H9 (cell line): ENCODE measurements at regions not wholly inside any gene's neighbourhood (a gene's known extent, or its start where the extent isn't known, plus 50 kb on each side); places are given as distances from the start of the nearest gene placed in this dataset.

Experiments used
- DNase-seq: peaks from one replicate; pipeline ENCODE4 v3.0.0-alpha.2; 2017
- H2AFZ ChIP-seq: one replicate; pipeline ENCODE4 v1.6.1; 2013; ENCODE audit warnings: mild to moderate bottlenecking, low read length, control low read depth, moderate library complexity
- H2AK5ac ChIP-seq: 2 replicates; pipeline ENCODE4 v1.6.1; 2013; ENCODE audit warnings: low read length, control low read depth, mixed read lengths; ENCODE audit not compliant: insufficient read length
- H2BK120ac ChIP-seq: one replicate; pipeline ENCODE4 v1.6.1; 2013; ENCODE audit warnings: low read depth, mild to moderate bottlenecking, low read length, control low read depth, inconsistent platforms; ENCODE audit not compliant: poor library complexity, severe bottlenecking
- H2BK12ac ChIP-seq: 2 replicates; pipeline ENCODE4 v1.6.1; 2013; ENCODE audit warnings: low read length, control low read depth, mixed read lengths, low read depth; ENCODE audit not compliant: insufficient read length
- H2BK15ac ChIP-seq: 2 replicates; pipeline ENCODE4 v1.6.1; 2013; ENCODE audit warnings: low read depth, low read length, control low read depth
- H2BK20ac ChIP-seq: one replicate; pipeline ENCODE4 v1.6.1; 2013; ENCODE audit warnings: low read depth, mild to moderate bottlenecking, low read length, control low read depth, inconsistent platforms; ENCODE audit not compliant: poor library complexity, severe bottlenecking
- H2BK5ac ChIP-seq: 2 replicates; pipeline ENCODE4 v1.6.1; 2013; ENCODE audit warnings: low read length, control low read depth, mixed read lengths; ENCODE audit not compliant: insufficient read length
- H3K14ac ChIP-seq: 2 replicates; pipeline ENCODE4 v1.6.1; 2013; ENCODE audit warnings: low read length, control low read depth; ENCODE audit not compliant: insufficient read depth
- H3K18ac ChIP-seq: 2 replicates; pipeline ENCODE4 v1.6.1; 2013; ENCODE audit warnings: low read depth, mild to moderate bottlenecking, mixed read lengths, low read length, control low read depth; ENCODE audit not compliant: insufficient read length
- H3K23ac ChIP-seq: 2 replicates; pipeline ENCODE4 v1.6.1; 2013; ENCODE audit warnings: low read length, control low read depth, mixed read lengths, low read depth; ENCODE audit not compliant: insufficient read length
- H3K23me2 ChIP-seq: 2 replicates; pipeline ENCODE4 v1.6.1; 2013; ENCODE audit warnings: low read depth, mild to moderate bottlenecking, mixed read lengths, low read length, control low read depth; ENCODE audit not compliant: insufficient read length, poor library complexity, severe bottlenecking
- H3K27ac ChIP-seq: 2 replicates; pipeline ENCODE4 v1.5.1; 2013; ENCODE audit warnings: low read length, control low read depth, mixed read lengths, low read depth; ENCODE audit not compliant: insufficient read length
- H3K27me3 ChIP-seq: 2 replicates; pipeline ENCODE4 v1.6.1; 2013; ENCODE audit warnings: low read length, control low read depth, inconsistent platforms; ENCODE audit not compliant: insufficient read depth
- H3K4ac ChIP-seq: 2 replicates; pipeline ENCODE4 v1.6.1; 2013; ENCODE audit warnings: low read depth, mild to moderate bottlenecking, control low read depth, inconsistent platforms, low read length, moderate library complexity
- H3K4me1 ChIP-seq: 2 replicates; pipeline ENCODE4 v1.6.1; 2013; ENCODE audit warnings: low read length, control low read depth, inconsistent platforms; ENCODE audit not compliant: insufficient read depth
- H3K4me2 ChIP-seq: 2 replicates; pipeline ENCODE4 v1.6.1; 2013; ENCODE audit warnings: low read length, control low read depth, mixed read lengths; ENCODE audit not compliant: insufficient read length, insufficient read depth
- H3K56ac ChIP-seq: 2 replicates; pipeline ENCODE4 v1.6.1; 2013; ENCODE audit warnings: low read depth, mild to moderate bottlenecking, mixed read lengths, low read length, control low read depth; ENCODE audit not compliant: insufficient read length
- H3K79me1 ChIP-seq: 2 replicates; pipeline ENCODE4 v1.6.1; 2013; ENCODE audit warnings: low read depth, mild to moderate bottlenecking, moderate library complexity, low read length, control low read depth, inconsistent platforms; ENCODE audit not compliant: insufficient read depth, poor library complexity, severe bottlenecking
- H3K79me2 ChIP-seq: 2 replicates; pipeline ENCODE4 v1.6.1; 2013; ENCODE audit warnings: low read length, control low read depth, inconsistent platforms; ENCODE audit not compliant: insufficient read depth
- H3K9ac ChIP-seq: 2 replicates; pipeline ENCODE4 v1.6.1; 2013; ENCODE audit warnings: low read length, control low read depth, mixed read lengths; ENCODE audit not compliant: insufficient read length; ENCODE audit errors: extremely low read depth
- H3K9me3 ChIP-seq: one replicate; pipeline ENCODE4 v1.6.1; 2013; ENCODE audit warnings: low read depth, low read length, inconsistent platforms; ENCODE audit not compliant: control insufficient read depth
- H3T11ph ChIP-seq: one replicate; pipeline ENCODE4 v1.6.1; 2013; ENCODE audit warnings: mild to moderate bottlenecking, low read length, control low read depth, inconsistent platforms
- H4K20me1 ChIP-seq: one replicate; pipeline ENCODE4 v1.6.1; 2013; ENCODE audit not compliant: control insufficient read depth, insufficient read length, insufficient read depth
- H4K5ac ChIP-seq: 2 replicates; pipeline ENCODE4 v1.6.1; 2013; ENCODE audit warnings: low read depth, mild to moderate bottlenecking, mixed read lengths, low read length, control low read depth; ENCODE audit not compliant: insufficient read length
- H4K8ac ChIP-seq: replicated peaks from 2 replicates; pipeline ENCODE4 v1.6.1; 2013; ENCODE audit warnings: low read length, control low read depth, mixed read lengths, low read depth; ENCODE audit not compliant: insufficient read length
- H4K91ac ChIP-seq: 2 replicates; pipeline ENCODE4 v1.6.1; 2013; ENCODE audit warnings: low read depth, mild to moderate bottlenecking, moderate library complexity, mixed read lengths, low read length, control low read depth; ENCODE audit not compliant: insufficient read length
- H3K27ac Mint-ChIP-seq, 3 experiments: 2 replicates in 2 of 3; 3 replicates in 1 of 3; pipeline ENCODE4 v1.8.0; 2020 to 2021; ENCODE audit warnings: mixed read lengths in 3 of 3, mild to moderate bottlenecking in 1 of 3, moderate library complexity in 1 of 3
- H3K27me3 Mint-ChIP-seq: 2 replicates; pipeline ENCODE4 v1.8.0; 2021; ENCODE audit warnings: low read depth, mild to moderate bottlenecking, moderate library complexity, mixed read lengths
- H3K36me3 Mint-ChIP-seq, 3 experiments: 2 replicates in 2 of 3; 3 replicates in 1 of 3; pipeline ENCODE4 v1.8.0; 2020 to 2021; ENCODE audit warnings: low read depth in 3 of 3, mixed read lengths in 3 of 3; ENCODE audit not compliant: insufficient read depth in 1 of 3
- H3K4me1 Mint-ChIP-seq, 2 experiments: 2 replicates each; pipeline ENCODE4 v1.8.0; 2020; ENCODE audit warnings: mixed read lengths in 2 of 2
- H3K4me3 Mint-ChIP-seq, 2 experiments: 2 replicates in 1 of 2; 3 replicates in 1 of 2; pipeline ENCODE4 v1.8.0; 2020 to 2021; ENCODE audit warnings: mild to moderate bottlenecking in 2 of 2, mixed read lengths in 2 of 2, moderate library complexity in 1 of 2
- H3K9me3 Mint-ChIP-seq, 2 experiments: 2 replicates in 1 of 2; 3 replicates in 1 of 2; pipeline ENCODE4 v1.8.0; 2020; ENCODE audit warnings: mild to moderate bottlenecking in 2 of 2, mixed read lengths in 2 of 2, moderate library complexity in 1 of 2
- WGBS: extraction: QIAGEN DNeasy Blood & Tissue Kit; methylation state at CpG from one replicate; pipeline ENCODE4 v1.1.7; 2013; ENCODE audit warnings: missing lambda C conversion rate, low lambda C conversion rate, mixed read lengths; ENCODE audit not compliant: insufficient read length; ENCODE audit errors: extremely low coverage; 5-methylcytosine and 5-hydroxymethylcytosine counted together
- TF ChIP-seq, protein P1 (sequence below): fragments of 200-600 bp; sonication (generic); conservative IDR thresholded peaks from 3 replicates; pipeline ENCODE4 v1.8.0; 2021; ENCODE audit warnings: antibody characterized with exemption, mild to moderate bottlenecking

DNA sequence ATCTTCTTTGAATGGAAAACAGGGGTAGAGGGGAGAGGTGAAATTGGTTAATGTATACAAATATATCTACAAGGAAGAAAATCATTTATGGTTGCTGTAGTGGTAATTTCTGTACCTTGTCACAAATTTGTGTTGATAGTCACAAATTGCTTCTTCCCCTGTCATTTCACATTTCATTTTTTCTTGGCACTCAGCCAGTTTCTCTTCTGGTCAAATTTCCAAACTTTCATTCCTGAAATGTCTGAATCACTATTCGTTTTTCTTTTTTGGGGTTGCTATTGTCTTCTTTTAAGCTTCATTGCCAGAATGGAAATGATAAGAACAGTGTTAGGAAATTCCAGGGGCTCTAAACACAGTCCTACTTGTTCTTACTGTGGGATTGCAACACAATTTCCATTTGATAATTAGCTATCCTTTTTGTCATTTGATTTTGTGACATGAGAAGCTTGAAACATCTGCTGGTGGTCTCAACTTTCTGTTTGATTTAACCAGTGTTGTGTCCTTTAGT is 136.0 kb upstream of the GCFC2 start:
- no peak overlapping the region for H4K5ac ChIP-seq
- H2AFZ ChIP-seq, result no peak overlapping the region
- H3K27ac Mint-ChIP-seq, result no peak overlapping the region
- no peak overlapping the region for H3K4me3 Mint-ChIP-seq
- no peak overlapping the region for H4K8ac ChIP-seq
- no peak overlapping the region for H3K4me2 ChIP-seq
- no peak overlapping the region for H3K14ac ChIP-seq
- no peaks in the 10 kb centered on the region for H3K79me2 ChIP-seq
- no CpG with 5 or more reads among the region's 1 CpG for WGBS
- no peak overlapping the region for H4K91ac ChIP-seq
- no peaks in the 10 kb centered on the region for H3K23me2 ChIP-seq
- TF ChIP-seq, protein P1, sequence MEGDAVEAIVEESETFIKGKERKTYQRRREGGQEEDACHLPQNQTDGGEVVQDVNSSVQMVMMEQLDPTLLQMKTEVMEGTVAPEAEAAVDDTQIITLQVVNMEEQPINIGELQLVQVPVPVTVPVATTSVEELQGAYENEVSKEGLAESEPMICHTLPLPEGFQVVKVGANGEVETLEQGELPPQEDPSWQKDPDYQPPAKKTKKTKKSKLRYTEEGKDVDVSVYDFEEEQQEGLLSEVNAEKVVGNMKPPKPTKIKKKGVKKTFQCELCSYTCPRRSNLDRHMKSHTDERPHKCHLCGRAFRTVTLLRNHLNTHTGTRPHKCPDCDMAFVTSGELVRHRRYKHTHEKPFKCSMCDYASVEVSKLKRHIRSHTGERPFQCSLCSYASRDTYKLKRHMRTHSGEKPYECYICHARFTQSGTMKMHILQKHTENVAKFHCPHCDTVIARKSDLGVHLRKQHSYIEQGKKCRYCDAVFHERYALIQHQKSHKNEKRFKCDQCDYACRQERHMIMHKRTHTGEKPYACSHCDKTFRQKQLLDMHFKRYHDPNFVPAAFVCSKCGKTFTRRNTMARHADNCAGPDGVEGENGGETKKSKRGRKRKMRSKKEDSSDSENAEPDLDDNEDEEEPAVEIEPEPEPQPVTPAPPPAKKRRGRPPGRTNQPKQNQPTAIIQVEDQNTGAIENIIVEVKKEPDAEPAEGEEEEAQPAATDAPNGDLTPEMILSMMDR, result no peak
- H3K9ac ChIP-seq, result no peak overlapping the region
- H3K23ac ChIP-seq, result no peak overlapping the region
- no peak overlapping the region for H2BK20ac ChIP-seq
- no peaks in the 10 kb centered on the region for H3K36me3 Mint-ChIP-seq
- no peaks in the 10 kb centered on the region for H3K4me1 Mint-ChIP-seq
- H3T11ph ChIP-seq, result no peak overlapping the region
- peaks cover 2% of the 10 kb centered on the region; the same call in 1 of the 2 replicates for H3K27me3 Mint-ChIP-seq
- H2BK5ac ChIP-seq, result no peak overlapping the region
- DNase-seq, result no peak
- H3K27ac ChIP-seq, result no peak overlapping the region
- no peaks in the 10 kb centered on the region for H3K4me1 ChIP-seq
- no peaks in the 10 kb centered on the region for H3K9me3 ChIP-seq
- no peak overlapping the region for H2BK120ac ChIP-seq
- H3K27me3 ChIP-seq, result no peaks in the 10 kb centered on the region
- H3K56ac ChIP-seq, result no peak overlapping the region
- H3K4ac ChIP-seq, result no peak overlapping the region
- no peaks in the 10 kb centered on the region; a peak in 1 of 5 replicates for H3K9me3 Mint-ChIP-seq
- H3K18ac ChIP-seq, result no peak overlapping the region
- H2AK5ac ChIP-seq, result no peak overlapping the region
- H3K79me1 ChIP-seq, result no peaks in the 10 kb centered on the region
- no peak overlapping the region for H2BK15ac ChIP-seq
- H4K20me1 ChIP-seq, result no peaks in the 10 kb centered on the region
- H2BK12ac ChIP-seq, result no peak overlapping the region
